NB4 (cell line): ENCODE measurements at regions not wholly inside any gene's neighbourhood (a gene's known extent, or its start where the extent isn't known, plus 50 kb on each side); places are given as distances from the start of the nearest gene placed in this dataset.

Source experiments
- DNase-seq: peaks from one replicate; pipeline ENCODE4 v3.0.0; 2010; ENCODE audit warnings: low read depth
- H3K4me3 ChIP-seq: one replicate; pipeline ENCODE4 v1.5.1; 2011; ENCODE audit warnings: mild to moderate bottlenecking, low read depth, low read length, moderate library complexity
- MAX ChIP-seq: IDR thresholded peaks from 2 replicates; pipeline ENCODE4 v1.6.1; 2011; ENCODE audit warnings: low read depth, low read length
- MYC ChIP-seq: IDR thresholded peaks from 2 replicates; pipeline ENCODE4 v1.6.1; 2011; ENCODE audit warnings: low read depth, low read length
- POLR2A ChIP-seq: IDR thresholded peaks from 2 replicates; pipeline ENCODE4 v1.6.1; 2011; ENCODE audit warnings: mild to moderate bottlenecking; ENCODE audit not compliant: insufficient read length; ENCODE audit errors: extremely low read depth
- TF ChIP-seq, protein P1 (sequence below): IDR thresholded peaks from one replicate; pipeline ENCODE4 v1.5.1; 2012; ENCODE audit warnings: low read depth, low read length

GRCh38 chr11:107136892-107137291, 118.6 kb upstream of the GUCY1A2 start:
- no peak for DNase-seq
- TF ChIP-seq, protein P1, sequence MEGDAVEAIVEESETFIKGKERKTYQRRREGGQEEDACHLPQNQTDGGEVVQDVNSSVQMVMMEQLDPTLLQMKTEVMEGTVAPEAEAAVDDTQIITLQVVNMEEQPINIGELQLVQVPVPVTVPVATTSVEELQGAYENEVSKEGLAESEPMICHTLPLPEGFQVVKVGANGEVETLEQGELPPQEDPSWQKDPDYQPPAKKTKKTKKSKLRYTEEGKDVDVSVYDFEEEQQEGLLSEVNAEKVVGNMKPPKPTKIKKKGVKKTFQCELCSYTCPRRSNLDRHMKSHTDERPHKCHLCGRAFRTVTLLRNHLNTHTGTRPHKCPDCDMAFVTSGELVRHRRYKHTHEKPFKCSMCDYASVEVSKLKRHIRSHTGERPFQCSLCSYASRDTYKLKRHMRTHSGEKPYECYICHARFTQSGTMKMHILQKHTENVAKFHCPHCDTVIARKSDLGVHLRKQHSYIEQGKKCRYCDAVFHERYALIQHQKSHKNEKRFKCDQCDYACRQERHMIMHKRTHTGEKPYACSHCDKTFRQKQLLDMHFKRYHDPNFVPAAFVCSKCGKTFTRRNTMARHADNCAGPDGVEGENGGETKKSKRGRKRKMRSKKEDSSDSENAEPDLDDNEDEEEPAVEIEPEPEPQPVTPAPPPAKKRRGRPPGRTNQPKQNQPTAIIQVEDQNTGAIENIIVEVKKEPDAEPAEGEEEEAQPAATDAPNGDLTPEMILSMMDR = no peak
- no peak for TF ChIP-seq MAX
- no peak for TF ChIP-seq MYC
- TF ChIP-seq POLR2A = no peak
- no peak overlapping the region for H3K4me3 ChIP-seq

- no peak for TF ChIP-seq POLR2A
- TF ChIP-seq, protein P1 = no peak
- TF ChIP-seq MYC = no peak
- no peak for TF ChIP-seq MAX
- DNase-seq = no peak
Observed at GRCh38 chr11:107131756-107132155, 113.5 kb upstream of the GUCY1A2 start.

DNA sequence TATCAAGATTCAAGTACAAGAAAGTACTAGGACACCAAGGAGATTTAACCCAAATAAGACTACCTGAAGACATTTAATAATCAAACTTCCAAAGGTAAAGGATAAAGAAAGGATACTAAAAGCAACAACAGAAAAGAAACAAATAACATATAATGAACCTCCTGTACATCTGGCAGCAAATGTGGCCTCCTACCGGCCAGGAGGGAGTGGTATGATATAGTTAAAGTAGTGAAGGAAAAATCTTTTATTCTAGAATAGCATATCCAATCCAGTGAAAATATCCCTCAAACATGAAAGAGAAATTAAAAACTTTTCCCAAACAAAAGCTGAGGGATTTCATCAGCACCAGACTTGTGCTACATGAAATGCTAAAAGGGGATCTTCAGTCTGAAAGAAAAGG, 104.7 kb upstream of the GUCY1A2 start:
- no peak overlapping the region for H3K4me3 ChIP-seq
- TF ChIP-seq POLR2A (no peak), MYC (no peak)
- TF ChIP-seq, protein P1 = no peak
- DNase-seq = no peak

More at GRCh38 chr11:107131756-107132155, 113.5 kb upstream of the GUCY1A2 start:
- no peak overlapping the region for H3K4me3 ChIP-seq

GRCh38 chr11:107118025-107118720, 99.9 kb upstream of the GUCY1A2 start:
- DNase-seq = no peak
- TF ChIP-seq MAX (no peak), POLR2A (no peak), MYC (no peak)
- TF ChIP-seq, protein P1 = no peak

DNA sequence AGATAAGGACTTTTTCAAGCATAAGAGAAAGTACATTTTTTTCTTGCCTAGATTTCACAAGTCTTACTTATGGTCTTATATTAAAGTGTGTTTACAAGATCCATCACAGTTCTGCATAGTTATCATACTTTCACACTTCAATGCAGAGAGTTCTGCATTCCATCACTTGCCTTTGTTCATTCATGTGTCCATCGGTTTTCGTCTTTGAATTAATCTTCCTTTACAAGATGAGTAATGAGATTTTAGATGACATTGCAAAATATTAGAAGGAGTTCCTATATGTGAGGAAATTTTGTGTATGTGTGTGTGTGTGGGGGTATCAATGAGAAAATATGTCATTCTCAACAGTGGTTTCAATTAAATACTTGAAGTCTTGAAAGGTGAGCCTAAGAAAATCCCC, 98.1 kb upstream of the GUCY1A2 start:
- TF ChIP-seq MAX = no peak
- no peak for TF ChIP-seq POLR2A
- no peak for DNase-seq
- H3K4me3 ChIP-seq = no peak overlapping the region

More at GRCh38 chr11:107118025-107118720, 99.9 kb upstream of the GUCY1A2 start:
- no peak overlapping the region for H3K4me3 ChIP-seq

DNA sequence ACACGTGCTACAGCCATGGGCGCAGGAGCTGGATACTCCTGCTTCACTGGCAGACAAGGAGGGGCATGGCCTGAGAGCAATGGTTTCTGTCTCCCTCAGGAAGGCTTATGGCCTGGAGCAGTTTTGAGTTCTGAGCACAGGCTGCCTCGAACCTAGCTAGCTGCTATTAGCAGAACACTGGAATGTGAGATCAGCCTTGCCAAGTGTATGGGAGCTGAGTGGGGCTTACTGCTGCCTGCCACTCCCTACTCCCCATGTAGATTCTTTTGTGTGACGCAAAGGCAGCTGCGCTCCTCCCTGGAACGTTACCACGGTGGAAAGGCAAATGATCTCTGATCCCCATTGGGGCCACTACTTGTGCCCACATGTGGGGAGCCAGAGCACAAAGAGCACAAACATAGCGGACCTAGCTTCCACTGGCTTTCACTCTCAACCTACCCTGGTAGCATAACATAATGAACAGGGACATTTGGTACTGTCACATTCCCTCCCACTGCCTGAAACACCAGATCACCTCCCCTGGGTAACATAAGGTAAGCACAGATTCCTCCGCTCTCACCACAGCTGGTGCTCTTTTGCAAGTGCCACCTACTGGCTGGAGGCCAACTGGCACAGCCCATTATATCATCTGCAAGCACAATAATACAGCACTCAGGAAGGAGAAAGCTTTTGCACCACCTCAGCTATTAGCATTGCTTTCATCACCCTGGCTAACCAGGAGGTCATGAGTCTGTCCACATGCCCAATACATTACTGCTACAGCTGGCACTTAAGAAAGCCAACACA, 84.6 kb upstream of the GUCY1A2 start:
- no peak for DNase-seq
- no peak overlapping the region for H3K4me3 ChIP-seq
- no peak for TF ChIP-seq MYC
- TF ChIP-seq MAX = no peak
- TF ChIP-seq POLR2A = no peak
- TF ChIP-seq, protein P1 = no peak
